ENCODE measurements at regions not wholly inside any gene's neighbourhood (a gene's known extent, or its start where the extent isn't known, plus 50 kb on each side); places are given as distances from the start of the nearest gene placed in this dataset.
"Not testable (repeated sequence)": the region's sequence is repeated elsewhere in the genome, so short reads cannot be mapped to it uniquely, and the experiment has no call there.

- H2AFZ ChIP-seq (ENCODE audit: low read length) = no peak overlapping the region
- no peaks in the 10 kb centered on the region for H3F3A ChIP-seq (ENCODE audit: insufficient read depth, low read length)
- H3K9me3 ChIP-seq (ENCODE audit: low read length) = no peaks in the 10 kb centered on the region
- no peaks in the 10 kb centered on the region for H3K9me2 ChIP-seq (ENCODE audit: low read depth, low read length)
- H3K27ac ChIP-seq (ENCODE audit: low read depth, low read length, poor library complexity, severe bottlenecking) = no peak overlapping the region
- H3K27me3 ChIP-seq (ENCODE audit: insufficient read depth, low read length) = no peaks in the 10 kb centered on the region
- H3K9ac ChIP-seq (ENCODE audit: low read length) = no peak overlapping the region
- no peaks in the 10 kb centered on the region for H3K79me2 ChIP-seq (ENCODE audit: insufficient read depth, low read length)
- no peak for TF ChIP-seq CTCF (IDR thresholded peaks at IDR 0.05; ENCODE audit: low read length)
- no peak for TF ChIP-seq EZH2 (IDR thresholded peaks at IDR 0.05; ENCODE audit: borderline replicate concordance, low read length)
- H3K4me2 ChIP-seq (ENCODE audit: low read length) = no peak overlapping the region
- no peaks in the 10 kb centered on the region for H3K4me1 ChIP-seq (ENCODE audit: insufficient read depth, low read length, severe bottlenecking)
- no peaks in the 10 kb centered on the region for H3K36me3 ChIP-seq (ENCODE audit: insufficient read depth, low read length)
- no peaks in the 10 kb centered on the region for H4K20me1 ChIP-seq (ENCODE audit: insufficient read depth, low read length)
- no peak overlapping the region for H3K4me3 ChIP-seq (ENCODE audit: low read depth, low read length, poor library complexity, severe bottlenecking)
Observed at GRCh38 chr5:87210076-87210475, 57.6 kb upstream of the RASA1 start.

- H3K9me3 ChIP-seq (ENCODE audit: low read length) = no peaks in the 10 kb centered on the region
- H3K9me2 ChIP-seq (ENCODE audit: low read depth, low read length) = no peaks in the 10 kb centered on the region
- TF ChIP-seq CTCF (IDR thresholded peaks at IDR 0.05; ENCODE audit: low read length) (no peak), EZH2 (IDR thresholded peaks at IDR 0.05; ENCODE audit: borderline replicate concordance, low read length) (no peak)
- no peaks in the 10 kb centered on the region for H3K4me1 ChIP-seq (ENCODE audit: insufficient read depth, low read length, severe bottlenecking)
- H3K4me3 ChIP-seq (ENCODE audit: low read depth, low read length, poor library complexity, severe bottlenecking) = no peak overlapping the region
- no peak overlapping the region for H3K4me2 ChIP-seq (ENCODE audit: low read length)
- H3K27me3 ChIP-seq (ENCODE audit: insufficient read depth, low read length) = no peaks in the 10 kb centered on the region
- H3K9ac ChIP-seq (ENCODE audit: low read length) = no peak overlapping the region
- H3K79me2 ChIP-seq (ENCODE audit: insufficient read depth, low read length) = no peaks in the 10 kb centered on the region
- no peaks in the 10 kb centered on the region for H3K36me3 ChIP-seq (ENCODE audit: insufficient read depth, low read length)
- H3F3A ChIP-seq (ENCODE audit: insufficient read depth, low read length) = no peaks in the 10 kb centered on the region
- no peaks in the 10 kb centered on the region for H4K20me1 ChIP-seq (ENCODE audit: insufficient read depth, low read length)
- H2AFZ ChIP-seq (ENCODE audit: low read length) = no peak overlapping the region; the same call in 1 of the 2 replicates
- H3K27ac ChIP-seq (ENCODE audit: low read depth, low read length, poor library complexity, severe bottlenecking) = no peak overlapping the region
Observed at GRCh38 chr5:87210743-87211142, 56.9 kb upstream of the RASA1 start.

DNA sequence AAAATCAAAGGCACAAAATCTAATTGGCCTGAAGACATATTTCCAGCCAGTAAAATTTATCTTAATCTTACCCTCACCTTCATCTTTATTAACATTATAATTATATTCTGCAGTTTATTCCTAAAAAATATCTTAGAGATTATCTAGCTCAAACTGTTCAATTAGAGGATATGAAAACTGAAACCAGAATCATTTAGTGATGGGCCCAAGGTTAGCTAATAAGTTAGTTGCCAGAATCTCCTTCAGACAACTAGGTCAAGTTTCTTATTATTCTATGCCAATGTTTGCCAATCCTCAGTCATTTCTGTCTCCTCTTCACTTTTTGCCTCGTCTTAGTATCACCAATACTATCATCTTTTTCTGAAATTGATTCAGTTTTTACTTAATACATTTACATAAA lies 56.0 kb upstream of the RASA1 start:
- Histone ChIP-seq H3K79me2 (ENCODE audit: insufficient read depth, low read length) (no peaks in the 10 kb centered on the region), H2AFZ (ENCODE audit: low read length) (no peak overlapping the region), H3K9ac (ENCODE audit: low read length) (no peak overlapping the region), H3K36me3 (ENCODE audit: insufficient read depth, low read length) (no peaks in the 10 kb centered on the region), H3F3A (ENCODE audit: insufficient read depth, low read length) (no peaks in the 10 kb centered on the region), H3K27ac (ENCODE audit: low read depth, low read length, poor library complexity, severe bottlenecking) (no peak overlapping the region), H3K4me1 (ENCODE audit: insufficient read depth, low read length, severe bottlenecking) (no peaks in the 10 kb centered on the region), H3K4me3 (ENCODE audit: low read depth, low read length, poor library complexity, severe bottlenecking) (no peak overlapping the region), H3K9me3 (ENCODE audit: low read length) (no peaks in the 10 kb centered on the region), H3K9me2 (ENCODE audit: low read depth, low read length) (no peaks in the 10 kb centered on the region), H3K27me3 (ENCODE audit: insufficient read depth, low read length) (no peaks in the 10 kb centered on the region), H4K20me1 (ENCODE audit: insufficient read depth, low read length) (no peaks in the 10 kb centered on the region), H3K4me2 (ENCODE audit: low read length) (no peak overlapping the region)
- TF ChIP-seq EZH2 (IDR thresholded peaks at IDR 0.05; ENCODE audit: borderline replicate concordance, low read length) (no peak), CTCF (IDR thresholded peaks at IDR 0.05; ENCODE audit: low read length) (no peak)

DNA sequence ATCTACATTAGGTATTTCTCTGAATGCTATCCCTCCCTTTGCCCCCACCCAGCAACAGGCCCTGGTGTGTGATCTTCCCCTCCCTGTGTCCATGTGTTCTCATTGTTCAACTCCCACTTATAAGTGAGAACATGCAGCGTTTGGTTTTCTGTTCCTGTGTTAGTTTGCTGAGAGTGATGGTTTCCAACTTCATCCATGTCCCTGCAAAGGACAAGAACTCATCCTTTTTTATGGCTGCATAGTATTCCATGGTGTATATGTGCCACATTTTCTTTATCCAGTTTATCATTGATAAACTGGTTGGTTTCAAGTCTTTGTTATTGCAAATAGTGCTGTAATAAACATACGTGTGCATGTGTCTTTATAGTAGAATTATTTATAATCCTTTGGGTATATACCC lies 55.5 kb upstream of the RASA1 start:
- not testable (repeated sequence) for H3K79me2 ChIP-seq (ENCODE audit: insufficient read depth, low read length); H3K9me3 ChIP-seq (ENCODE audit: low read length)

DNA sequence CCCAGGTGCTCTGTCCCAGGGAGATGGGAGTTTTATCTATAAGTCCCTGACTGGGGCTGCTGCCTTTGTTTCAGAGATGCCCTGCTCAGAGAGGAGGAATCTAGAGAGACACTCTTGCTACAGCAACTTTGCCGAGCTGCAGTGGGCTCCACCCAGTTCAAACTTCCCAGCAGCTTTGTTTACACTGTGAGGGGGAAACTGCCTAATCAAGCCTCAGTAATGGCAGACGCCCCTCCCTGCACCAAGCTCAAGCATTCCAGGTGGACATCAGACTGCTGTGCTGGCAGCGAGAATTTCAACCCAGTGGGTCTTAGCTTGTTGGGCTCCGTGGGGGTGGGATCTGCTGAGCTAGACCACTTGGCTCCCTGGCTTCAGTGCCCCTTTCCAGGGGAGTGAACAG lies 50.2 kb upstream of the RASA1 start:
- not testable (repeated sequence) for H4K20me1 ChIP-seq (ENCODE audit: insufficient read depth, low read length); H3F3A ChIP-seq (ENCODE audit: insufficient read depth, low read length); H3K79me2 ChIP-seq (ENCODE audit: insufficient read depth, low read length); H3K4me3 ChIP-seq (ENCODE audit: low read depth, low read length, poor library complexity, severe bottlenecking); H3K27me3 ChIP-seq (ENCODE audit: insufficient read depth, low read length); H3K4me1 ChIP-seq (ENCODE audit: insufficient read depth, low read length, severe bottlenecking); H3K9ac ChIP-seq (ENCODE audit: low read length); H3K9me2 ChIP-seq (ENCODE audit: low read depth, low read length); H2AFZ ChIP-seq (ENCODE audit: low read length); H3K9me3 ChIP-seq (ENCODE audit: low read length); H3K36me3 ChIP-seq (ENCODE audit: insufficient read depth, low read length); H3K4me2 ChIP-seq (ENCODE audit: low read length); H3K27ac ChIP-seq (ENCODE audit: low read depth, low read length, poor library complexity, severe bottlenecking)

More for the DNA sequence above, 55.5 kb upstream of the RASA1 start:
- not testable (repeated sequence) for H3K4me3 ChIP-seq (ENCODE audit: low read depth, low read length, poor library complexity, severe bottlenecking); H3K9ac ChIP-seq (ENCODE audit: low read length); H3K9me2 ChIP-seq (ENCODE audit: low read depth, low read length); H3K27me3 ChIP-seq (ENCODE audit: insufficient read depth, low read length); H3K27ac ChIP-seq (ENCODE audit: low read depth, low read length, poor library complexity, severe bottlenecking); H4K20me1 ChIP-seq (ENCODE audit: insufficient read depth, low read length); H3K36me3 ChIP-seq (ENCODE audit: insufficient read depth, low read length); H2AFZ ChIP-seq (ENCODE audit: low read length); H3K4me1 ChIP-seq (ENCODE audit: insufficient read depth, low read length, severe bottlenecking); H3F3A ChIP-seq (ENCODE audit: insufficient read depth, low read length); H3K4me2 ChIP-seq (ENCODE audit: low read length)
